Smooth muscle cell (in vitro differentiated cells): ENCODE measurements at regions not wholly inside any gene's neighbourhood (a gene's known extent, or its start where the extent isn't known, plus 50 kb on each side); places are given as distances from the start of the nearest gene placed in this dataset.

ENCODE experiments used
- DNase-seq: peaks from one replicate; lab custom pipeline; 2025; ENCODE audit not compliant: unreplicated experiment; lab: John Stamatoyannopoulos, UW
- H2AFZ ChIP-seq: fragments of 200-600 bp; sonication (generic); 2 replicates; pipeline ENCODE4 v1.6.0; 2016; ENCODE audit warnings: antibody characterized with exemption, low read depth, mild to moderate bottlenecking
- H3F3A ChIP-seq: fragments of 200-600 bp; sonication (generic); 2 replicates; pipeline ENCODE4 v1.6.0; 2017; ENCODE audit warnings: antibody characterized with exemption, low read depth
- H3K27ac ChIP-seq: fragments of 200-600 bp; sonication (generic); 2 replicates; pipeline ENCODE4 v1.5.1; 2016; ENCODE audit warnings: low read depth, mild to moderate bottlenecking
- H3K27me3 ChIP-seq: fragments of 200-600 bp; sonication (generic); 2 replicates; pipeline ENCODE4 v1.6.1; 2016; ENCODE audit warnings: low read depth, mild to moderate bottlenecking
- H3K36me3 ChIP-seq: fragments of 200-600 bp; sonication (generic); 2 replicates; pipeline ENCODE4 v1.5.1; 2016; ENCODE audit warnings: low read depth
- H3K4me1 ChIP-seq: fragments of 200-600 bp; sonication (generic); 2 replicates; pipeline ENCODE4 v1.5.1; 2016; ENCODE audit warnings: low read depth
- H3K4me2 ChIP-seq: fragments of 200-600 bp; sonication (generic); 2 replicates; pipeline ENCODE4 v1.6.0; 2016; ENCODE audit warnings: mild to moderate bottlenecking
- H3K4me3 ChIP-seq: fragments of 200-600 bp; sonication (generic); 2 replicates; pipeline ENCODE4 v1.5.1; 2016; ENCODE audit warnings: mild to moderate bottlenecking
- H3K79me2 ChIP-seq: fragments of 200-600 bp; sonication (generic); 2 replicates; pipeline ENCODE4 v1.6.0; 2016; ENCODE audit warnings: low read depth, mild to moderate bottlenecking
- H3K9ac ChIP-seq: fragments of 200-600 bp; sonication (generic); 2 replicates; pipeline ENCODE4 v1.6.0; 2016; ENCODE audit warnings: low read depth
- H3K9me3 ChIP-seq: fragments of 200-600 bp; sonication (generic); replicated peaks from 2 replicates; pipeline ENCODE4 v1.5.1; 2016; ENCODE audit warnings: low read depth
- H4K20me1 ChIP-seq: fragments of 200-600 bp; sonication (generic); 2 replicates; pipeline ENCODE4 v1.6.0; 2016; ENCODE audit warnings: low read depth
- CTCF ChIP-seq: fragments of 200-600 bp; sonication (generic); IDR thresholded peaks from 2 replicates; pipeline ENCODE4 v1.5.1; 2017; ENCODE audit warnings: borderline replicate concordance, mild to moderate bottlenecking, antibody characterized with exemption; ENCODE audit not compliant: insufficient read depth, poor library complexity, severe bottlenecking
- WGBS: methylation state at CpG from one replicate; pipeline ENCODE4 v1.1.7; 2016; ENCODE audit warnings: low lambda C conversion rate; 5-methylcytosine and 5-hydroxymethylcytosine counted together

- no peak for DNase-seq
- Histone ChIP-seq H3K79me2 (no peaks in the 10 kb centered on the region), H3F3A (no peaks in the 10 kb centered on the region), H3K4me1 (peaks cover 9% of the 10 kb centered on the region), H3K4me2 (no peak overlapping the region), H2AFZ (no peak overlapping the region), H3K9ac (no peak overlapping the region), H3K9me3 (no peaks in the 10 kb centered on the region), H3K4me3 (no peak overlapping the region), H4K20me1 (no peaks in the 10 kb centered on the region), H3K27me3 (no peaks in the 10 kb centered on the region), H3K27ac (no peak overlapping the region), H3K36me3 (no peaks in the 10 kb centered on the region)
- 79% methylated on average over 2 of the region's 2 CpGs for WGBS
- TF ChIP-seq CTCF = no peak
Measured at GRCh38 chr3:25907081-25907480, 117.2 kb downstream of the OXSM start.

GRCh38 chr3:25910105-25910504 lies 120.2 kb downstream of the OXSM start:
- 78% methylated on average over 2 of the region's 2 CpGs for WGBS
- H3K4me2 ChIP-seq = no peak overlapping the region

GRCh38 chr3:25910997-25911396 lies 121.1 kb downstream of the OXSM start:
- no peak overlapping the region for H3K4me2 ChIP-seq
- H3K79me2 ChIP-seq = no peaks in the 10 kb centered on the region
- H3K27ac ChIP-seq = no peak overlapping the region
- H4K20me1 ChIP-seq = no peaks in the 10 kb centered on the region
- TF ChIP-seq CTCF = peak; percentile 31
- no peak overlapping the region for H3K4me3 ChIP-seq
- 54% methylated on average over 4 of the region's 4 CpGs for WGBS
- DNase-seq = no peak
- H3K36me3 ChIP-seq = no peaks in the 10 kb centered on the region
- H3K27me3 ChIP-seq = no peaks in the 10 kb centered on the region
- H3K4me1 ChIP-seq = no peaks in the 10 kb centered on the region
- H2AFZ ChIP-seq = no peak overlapping the region
- H3F3A ChIP-seq = no peaks in the 10 kb centered on the region
- H3K9ac ChIP-seq = no peak overlapping the region
- no peaks in the 10 kb centered on the region for H3K9me3 ChIP-seq

More at GRCh38 chr3:25910105-25910504, 120.2 kb downstream of the OXSM start:
- no peaks in the 10 kb centered on the region for H3K4me1 ChIP-seq
- no peaks in the 10 kb centered on the region for H3K9me3 ChIP-seq
- TF ChIP-seq CTCF = no peak
- no peaks in the 10 kb centered on the region for H4K20me1 ChIP-seq
- no peak for DNase-seq
- no peaks in the 10 kb centered on the region for H3K79me2 ChIP-seq
- H3F3A ChIP-seq = no peaks in the 10 kb centered on the region
- no peak overlapping the region for H2AFZ ChIP-seq
- H3K4me3 ChIP-seq = no peak overlapping the region
- no peaks in the 10 kb centered on the region for H3K36me3 ChIP-seq
- no peak overlapping the region for H3K27ac ChIP-seq
- H3K9ac ChIP-seq = no peak overlapping the region
- no peaks in the 10 kb centered on the region for H3K27me3 ChIP-seq

GRCh38 chr3:25911525-25912295 lies 121.8 kb downstream of the OXSM start:
- no peak for DNase-seq
- Histone ChIP-seq H3K79me2 (no peaks in the 10 kb centered on the region), H3K36me3 (no peaks in the 10 kb centered on the region), H3F3A (no peaks in the 10 kb centered on the region), H4K20me1 (no peaks in the 10 kb centered on the region), H3K9ac (no peak overlapping the region), H3K4me1 (no peaks in the 10 kb centered on the region), H3K27me3 (no peaks in the 10 kb centered on the region), H3K4me3 (no peak overlapping the region), H3K4me2 (no peak overlapping the region), H3K27ac (no peak overlapping the region), H2AFZ (no peak overlapping the region), H3K9me3 (no peaks in the 10 kb centered on the region)
- WGBS = 88% methylated on average over 7 of the region's 7 CpGs
- no peak for TF ChIP-seq CTCF
